ENCODE measurements at regions not wholly inside any gene's neighbourhood (a gene's known extent, or its start where the extent isn't known, plus 50 kb on each side); places are given as distances from the start of the nearest gene placed in this dataset.

DNA sequence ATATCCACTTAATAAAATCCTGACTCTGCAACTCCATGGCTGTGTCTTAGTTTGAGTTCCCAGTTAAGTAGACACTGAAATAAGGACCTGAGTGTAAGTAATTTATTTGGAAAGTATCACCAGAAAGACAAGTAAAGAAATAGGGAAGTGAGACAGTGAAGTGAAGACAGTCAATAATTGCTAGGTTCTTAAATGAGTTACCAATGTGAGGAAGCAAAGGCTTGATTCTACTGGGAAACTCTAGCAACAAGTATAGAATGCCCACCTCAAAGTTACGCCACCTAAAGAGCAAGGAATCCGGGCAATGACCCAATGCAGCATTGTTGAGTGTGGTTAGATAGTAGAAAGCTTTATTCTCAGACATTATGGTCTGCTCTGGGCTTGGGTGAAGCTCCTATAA, 383.9 kb downstream of the TLR4 start:
- DNase-seq = no peak

DNA sequence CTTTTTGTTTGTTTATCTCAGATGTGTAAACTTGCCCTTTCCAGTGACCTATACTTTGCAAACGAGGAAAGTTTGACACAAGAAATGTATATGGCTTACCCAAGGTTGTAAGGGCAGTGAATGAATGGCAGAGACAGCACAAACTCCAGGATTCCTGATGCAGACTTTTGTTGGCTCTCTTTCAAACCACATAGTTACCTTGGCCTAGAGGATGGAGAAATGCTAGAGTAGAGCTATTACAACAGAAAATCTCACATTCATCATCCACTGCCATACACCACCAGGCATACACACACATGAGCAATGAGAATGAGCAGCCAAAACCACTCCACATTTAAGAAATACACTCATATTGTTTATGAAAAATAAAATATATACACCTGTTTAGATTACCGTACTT, 387.0 kb downstream of the TLR4 start:
- DNase-seq = no peak

DNA sequence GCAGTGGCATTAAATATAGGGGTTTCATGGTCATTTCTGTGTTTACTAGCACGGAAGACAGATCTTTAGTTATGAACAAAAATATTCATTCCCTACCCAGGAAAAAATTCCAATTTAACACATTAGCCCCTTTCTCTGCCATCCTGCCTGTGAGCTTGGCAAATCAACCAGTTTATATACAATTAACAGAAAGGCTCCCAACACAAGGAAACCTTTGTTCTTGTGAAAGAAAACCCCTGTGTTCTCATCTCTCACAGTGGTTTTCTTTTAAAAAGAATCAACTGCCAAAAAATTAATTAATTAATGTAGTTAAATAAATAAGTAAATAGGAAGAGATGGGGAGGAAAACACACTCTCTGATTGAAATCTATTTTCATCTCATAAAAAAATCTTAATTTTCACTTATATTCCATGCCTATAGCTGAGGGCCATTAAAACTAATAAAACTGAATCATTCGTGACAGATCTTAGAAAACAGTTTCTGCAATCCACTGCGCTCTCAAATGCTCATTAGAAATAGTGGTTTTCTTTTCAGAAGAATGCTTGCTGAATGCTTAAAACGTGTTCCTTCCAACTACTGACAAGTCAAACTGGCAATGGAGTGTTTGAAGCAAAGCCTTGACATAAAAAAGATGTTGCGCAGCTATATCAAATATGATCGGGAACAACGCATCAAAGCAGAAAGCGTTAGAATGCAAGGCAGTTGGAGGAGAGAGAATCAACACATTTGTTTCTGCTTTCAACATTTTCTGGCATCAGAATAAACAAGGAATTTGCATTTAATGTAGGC, 387.7 kb downstream of the TLR4 start:
- no peak for DNase-seq

DNA sequence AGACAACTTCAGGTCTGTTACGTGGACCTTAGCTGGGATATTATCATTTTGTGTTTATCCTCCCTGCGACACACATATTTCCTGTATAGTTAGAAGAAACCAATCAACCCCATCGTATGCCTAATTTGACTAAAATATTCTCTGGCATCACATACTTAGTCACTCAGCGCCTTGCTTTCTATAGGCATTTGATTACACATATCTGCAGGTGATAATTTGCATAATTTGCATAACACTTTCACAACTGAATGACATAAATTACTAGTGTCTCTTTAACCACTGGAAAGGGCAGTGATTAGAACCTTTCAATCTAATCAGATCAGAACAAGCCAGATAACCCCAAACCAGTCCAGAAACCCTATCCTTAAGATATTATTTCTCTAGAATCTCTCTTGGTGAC, 390.2 kb downstream of the TLR4 start:
- no peak for DNase-seq

DNA sequence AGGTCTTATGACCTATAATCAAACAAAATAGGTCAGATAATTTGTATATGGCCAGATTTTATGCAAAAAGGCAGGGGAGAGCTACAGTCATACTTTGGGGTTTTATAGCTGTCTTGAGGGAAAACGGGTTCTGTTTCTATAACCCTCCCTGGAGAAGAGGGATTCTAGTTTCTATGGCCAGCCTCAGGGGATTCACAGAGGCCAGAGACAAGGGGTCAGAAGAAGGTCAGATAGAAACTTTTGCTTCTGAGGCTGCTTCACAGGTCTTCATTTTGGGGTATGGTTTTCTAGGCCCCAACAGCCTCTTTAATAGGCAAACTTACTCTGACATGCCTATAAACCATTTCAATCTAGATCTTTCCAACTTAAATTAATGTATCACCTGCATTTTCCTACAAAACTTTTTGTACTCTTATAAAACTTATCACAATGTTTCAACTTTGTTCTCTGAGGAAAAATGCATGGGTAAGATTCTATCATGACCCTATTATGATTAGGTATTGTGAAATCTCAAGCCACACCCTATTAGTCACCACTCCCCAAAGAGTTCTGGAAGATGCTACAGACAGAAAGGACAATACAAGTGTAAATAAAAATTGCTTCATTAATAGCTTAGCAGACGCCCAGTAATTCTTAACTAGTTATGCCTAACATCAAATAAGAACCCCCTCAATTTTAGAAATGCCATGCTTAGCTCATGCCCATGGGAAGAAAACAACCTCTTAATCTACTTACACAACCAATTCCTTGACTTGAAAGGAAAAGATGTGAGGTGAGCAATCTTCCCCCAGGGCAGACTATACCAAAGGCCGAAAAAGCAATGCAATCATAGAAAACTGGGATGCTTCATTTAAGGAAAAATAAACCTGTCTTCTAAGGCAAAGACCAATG, 396.6 kb downstream of the TLR4 start:
- no peak for DNase-seq

DNA sequence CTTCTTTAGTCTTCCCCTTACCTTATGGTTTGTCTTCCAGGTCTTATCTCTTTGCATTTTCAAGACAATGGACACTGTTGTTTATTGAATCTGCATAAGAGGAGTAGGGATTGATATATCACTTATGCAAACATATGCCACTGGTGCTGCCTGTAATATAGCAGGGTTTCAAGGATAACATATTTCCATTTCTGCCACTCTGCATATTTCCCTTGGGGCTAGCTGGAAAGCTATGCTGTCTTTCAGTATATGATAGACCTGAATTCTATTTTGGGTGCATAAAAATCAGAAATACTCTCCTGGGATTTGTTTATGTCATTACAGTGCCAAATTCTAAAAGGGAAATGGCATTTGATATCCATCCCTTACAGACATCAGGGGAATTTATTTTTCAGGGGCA, 400.2 kb downstream of the TLR4 start:
- peak; percentile 73 for DNase-seq

DNA sequence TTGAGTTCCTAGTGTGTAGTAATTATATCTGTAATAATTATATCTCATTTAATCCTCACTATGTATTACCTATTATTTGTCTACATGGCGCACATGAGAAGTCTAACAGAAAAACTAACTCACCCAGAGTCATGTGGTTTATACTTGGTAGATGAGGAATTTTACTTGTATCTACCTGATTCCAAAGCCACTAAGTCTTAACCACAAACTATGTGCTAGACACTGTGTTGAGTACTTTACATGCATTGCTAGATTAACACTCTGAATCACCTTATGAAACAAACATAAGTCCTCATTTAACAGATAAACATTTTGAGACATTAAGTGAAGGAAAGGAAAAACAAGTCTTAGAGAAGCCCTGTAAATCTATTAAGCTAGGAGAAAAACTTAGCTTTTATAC, 404.8 kb downstream of the TLR4 start:
- DNase-seq = no peak

DNA sequence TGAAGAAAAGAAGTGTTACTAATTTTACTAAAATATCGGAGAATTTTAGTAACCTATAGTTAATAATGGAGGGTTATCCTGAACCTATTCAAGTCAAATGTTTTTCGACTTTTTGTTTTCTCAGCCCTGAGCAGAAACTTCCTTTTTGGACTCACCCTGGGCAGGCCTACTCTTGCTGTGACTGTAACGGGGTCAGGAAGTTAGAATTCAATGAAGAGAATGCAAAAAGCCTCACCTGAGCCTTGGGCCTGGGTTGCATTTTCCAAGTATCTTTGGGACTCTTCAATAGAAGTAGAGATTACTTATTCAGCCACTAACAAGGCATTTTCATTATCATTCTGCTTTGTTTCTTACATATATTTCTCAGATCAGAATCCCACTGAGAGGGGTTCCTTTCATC, 405.3 kb downstream of the TLR4 start:
- no peak for DNase-seq

DNA sequence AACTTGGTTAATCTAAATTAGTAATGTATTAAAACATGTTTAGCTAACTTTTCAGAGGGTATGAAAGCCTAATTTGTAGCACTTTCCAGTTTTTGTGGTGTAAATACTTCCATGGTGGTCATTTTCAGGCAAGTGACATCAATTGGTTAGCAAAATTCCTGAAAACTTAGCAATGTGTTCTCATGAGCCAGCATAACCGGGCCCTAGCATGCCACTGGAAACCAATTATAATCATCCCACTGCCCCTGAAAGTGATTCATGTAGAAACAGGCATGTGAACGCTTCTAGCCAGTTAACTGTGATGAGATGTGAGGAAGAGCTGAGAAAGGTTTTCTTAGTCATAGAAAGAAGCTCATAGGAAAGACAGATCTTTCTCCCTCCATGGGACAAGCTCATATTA, 417.2 kb downstream of the TLR4 start:
- no peak for DNase-seq

DNA sequence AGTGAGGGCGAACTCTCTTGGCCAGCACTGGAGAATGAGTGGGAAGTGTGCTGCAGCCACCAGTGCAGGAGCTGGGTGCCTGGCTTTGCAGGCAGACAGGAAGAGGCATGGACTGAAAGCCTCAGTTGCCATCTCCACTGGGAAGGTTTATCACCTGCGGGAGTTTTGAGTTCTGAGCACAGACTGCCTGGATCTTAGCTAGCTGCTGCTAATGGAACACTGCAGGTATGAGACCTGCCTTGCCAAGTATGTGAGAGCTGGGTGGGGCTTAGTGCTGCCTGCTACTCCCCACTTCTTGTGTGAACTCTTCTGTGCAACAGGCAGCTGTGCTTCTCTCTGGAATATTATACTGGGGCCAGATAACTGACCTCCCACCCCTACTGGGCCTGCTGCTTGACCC, 424.1 kb downstream of the TLR4 start:
- DNase-seq = no peak

DNA sequence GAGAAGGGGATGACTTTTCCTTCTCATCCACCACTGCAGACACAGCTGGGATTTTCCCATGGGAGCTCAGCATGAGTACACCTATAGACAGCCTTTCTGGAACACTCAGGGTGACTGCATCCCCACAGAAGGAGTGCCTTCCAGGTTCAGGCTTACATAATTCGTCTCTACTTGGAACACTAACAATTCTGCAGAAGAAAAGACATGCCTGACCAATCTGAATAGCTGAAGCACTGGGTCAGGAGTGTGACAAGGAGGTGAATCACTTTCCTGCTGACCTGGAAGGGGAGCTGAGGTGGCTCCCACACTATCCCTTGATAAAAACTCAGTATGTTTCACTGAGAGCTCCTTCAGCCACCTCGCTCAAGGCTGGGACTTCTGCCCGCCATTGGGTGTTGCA, 425.3 kb downstream of the TLR4 start:
- no peak for DNase-seq

DNA sequence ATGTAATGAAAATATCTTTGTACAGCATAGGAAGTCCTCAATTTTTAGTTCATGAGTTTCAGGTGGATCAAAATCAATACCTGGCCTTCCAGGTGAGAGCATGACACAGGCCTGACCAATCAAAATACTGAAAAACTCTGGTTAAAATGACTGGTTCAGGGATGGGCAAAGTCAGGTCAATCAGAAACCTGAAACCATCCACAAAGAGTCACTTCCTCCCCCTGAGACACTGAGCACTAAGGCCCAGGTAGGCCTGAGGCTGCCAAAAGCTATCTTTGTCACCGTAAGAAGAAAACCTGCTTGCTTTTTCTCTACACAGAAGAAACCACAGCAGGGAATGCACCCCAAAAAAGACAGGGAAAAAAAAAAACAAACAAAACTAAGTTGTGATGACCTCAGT, 444.8 kb downstream of the TLR4 start:
- peak; percentile 52 for DNase-seq

DNA sequence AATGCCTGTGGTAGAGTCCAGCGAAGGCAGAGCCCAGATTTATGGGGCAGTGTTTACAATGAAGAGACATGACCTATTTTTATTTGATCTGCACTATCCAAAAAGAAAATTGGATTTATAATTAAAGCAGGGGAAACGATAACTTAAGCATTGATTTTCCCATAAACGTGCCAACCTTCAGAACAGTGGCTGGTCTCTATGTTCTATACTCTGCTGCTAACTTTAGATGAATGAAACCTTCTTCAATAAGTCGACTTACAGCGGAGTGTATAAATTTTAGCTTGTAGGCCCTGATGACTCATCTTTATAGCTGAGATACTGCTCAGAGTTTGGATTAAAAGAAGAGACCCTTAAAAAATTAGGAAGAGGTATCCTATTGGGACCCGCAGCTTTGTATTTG, 452.6 kb downstream of the TLR4 start:
- DNase-seq = no peak

DNA sequence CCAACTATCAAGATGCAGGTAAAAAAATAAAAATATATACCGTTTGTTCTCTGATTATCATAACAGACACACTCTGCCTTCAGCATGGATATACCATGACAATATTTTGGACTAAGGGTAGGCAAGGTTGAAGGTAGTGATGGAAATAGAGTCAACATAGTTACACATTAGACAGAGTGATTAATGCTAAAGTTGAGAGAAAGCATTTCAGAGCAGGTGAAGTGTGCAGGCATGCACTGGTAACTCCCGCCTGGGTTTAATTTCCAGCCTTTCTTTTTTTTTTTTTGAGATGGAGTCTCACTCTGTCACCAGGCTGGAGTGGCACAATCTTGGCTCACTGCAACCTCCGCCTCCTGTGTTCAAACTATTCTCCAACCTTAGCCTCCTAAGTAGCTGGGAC, 458.5 kb downstream of the TLR4 start:
- DNase-seq = no peak

DNA sequence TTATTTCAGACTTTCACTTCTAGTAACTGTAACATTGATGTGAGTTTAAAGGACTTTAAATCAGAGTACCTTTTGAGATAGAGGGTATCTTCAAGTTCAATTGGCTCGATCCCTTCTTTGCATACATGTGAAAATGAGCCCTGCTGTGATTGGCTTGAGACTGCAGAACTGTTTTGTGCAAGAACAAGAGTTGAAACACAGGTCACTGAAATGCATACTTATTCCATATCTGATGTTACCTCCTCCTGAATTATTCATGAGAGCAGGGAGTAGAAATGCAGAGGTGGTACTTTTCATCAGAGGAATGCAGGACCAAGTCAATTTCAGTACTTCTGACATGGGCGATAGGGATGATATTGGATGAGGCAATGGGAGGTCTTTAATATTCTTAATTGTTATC, 459.5 kb downstream of the TLR4 start:
- DNase-seq = no peak

DNA sequence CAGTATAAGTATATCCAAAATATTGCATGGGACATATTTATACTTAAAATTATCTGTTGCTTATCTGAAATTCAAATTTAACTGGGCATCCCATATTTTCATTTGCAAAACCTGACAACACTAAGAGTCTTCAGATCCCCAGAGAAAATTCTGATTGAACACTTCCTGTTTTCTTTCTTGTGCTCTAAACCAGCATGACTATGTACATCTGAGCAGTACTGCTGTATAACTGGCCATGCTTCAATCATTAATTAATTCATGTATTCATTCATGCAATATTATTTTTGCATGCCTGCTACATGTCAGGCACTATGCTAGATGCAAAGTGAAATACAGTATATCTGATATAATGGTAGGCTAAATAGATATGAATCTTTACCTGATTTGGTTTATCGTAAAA, 461.2 kb downstream of the TLR4 start:
- DNase-seq = no peak

DNA sequence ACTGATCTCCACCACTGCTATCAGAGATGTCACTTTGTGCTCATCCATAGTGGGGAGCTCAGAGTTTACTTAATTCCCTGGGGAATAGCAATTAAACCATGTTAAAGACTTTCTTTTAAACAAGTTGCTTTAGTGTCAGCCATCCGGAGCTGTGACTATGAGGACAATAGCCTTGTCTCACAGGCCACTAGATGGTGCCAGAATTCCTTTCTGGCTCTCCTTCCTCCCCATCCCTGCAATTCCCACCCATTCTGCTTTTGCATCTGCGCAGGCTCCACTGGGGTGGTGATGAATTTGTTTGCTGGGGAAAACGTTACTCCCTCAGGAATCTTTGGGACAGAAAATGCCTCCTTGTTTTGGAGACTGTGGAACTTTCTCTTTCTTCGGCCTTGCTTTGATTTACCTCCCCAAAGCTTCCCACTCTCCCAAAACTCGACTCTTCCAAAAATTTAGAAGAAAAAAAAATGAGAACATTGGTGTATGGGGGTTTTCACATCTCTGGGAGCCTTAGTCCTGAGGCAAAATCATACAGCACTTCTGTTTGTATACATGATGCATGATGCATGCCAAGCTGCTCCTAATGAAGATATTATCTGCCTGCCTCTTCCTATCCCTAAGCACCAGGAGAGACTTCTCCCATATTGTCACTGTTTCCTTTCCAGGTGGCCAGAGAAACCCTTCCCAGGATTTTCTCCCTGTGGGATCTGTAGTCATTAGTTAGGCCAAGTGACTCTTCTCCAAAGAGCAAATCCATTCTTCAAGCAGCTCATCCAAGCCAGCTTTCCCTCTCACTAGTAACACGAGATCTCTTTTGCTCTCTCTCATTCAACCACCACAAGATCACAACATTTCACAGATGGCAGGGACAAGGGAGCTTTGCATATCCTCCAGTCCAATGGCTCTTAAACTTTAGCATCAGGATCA, 466.1 kb downstream of the TLR4 start:
- DNase-seq = peak; percentile 84

DNA sequence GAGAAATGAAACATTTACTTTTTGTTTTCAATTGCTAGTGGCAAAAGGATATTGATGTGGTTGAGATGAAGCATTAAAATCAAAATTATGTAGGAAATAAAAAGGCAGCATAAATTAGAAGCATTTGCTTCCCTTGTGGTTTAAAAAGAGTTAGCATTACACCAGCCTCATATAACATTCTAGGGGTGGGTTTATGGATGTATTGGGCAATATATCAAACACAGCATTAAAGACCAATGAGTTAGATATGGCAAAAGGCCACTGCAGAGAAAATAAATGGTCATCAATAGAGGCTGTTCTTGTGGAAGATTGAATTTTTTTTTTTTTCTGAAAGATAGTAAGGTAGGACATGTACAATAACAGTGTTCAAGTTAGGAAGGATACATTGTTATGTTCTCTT, 473.0 kb downstream of the TLR4 start:
- DNase-seq = no peak

DNA sequence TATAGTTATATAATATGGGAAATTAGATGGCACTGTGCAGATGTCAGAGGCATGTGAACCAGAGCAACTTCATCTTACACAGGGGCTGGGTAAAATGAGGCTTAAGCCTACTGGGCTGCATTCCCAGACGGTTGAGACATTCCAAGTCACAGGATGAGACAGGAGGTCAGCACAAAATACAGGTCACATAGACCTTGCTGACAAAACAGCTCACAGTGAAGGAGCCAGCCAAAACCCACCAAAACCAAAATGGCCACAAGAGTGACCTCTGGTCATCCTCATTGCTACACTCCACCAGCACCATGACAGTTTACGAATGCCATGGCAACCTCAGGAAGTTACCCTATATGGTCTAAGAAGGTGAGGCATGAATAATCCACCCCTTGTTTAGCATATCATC, 479.4 kb downstream of the TLR4 start:
- no peak for DNase-seq

DNA sequence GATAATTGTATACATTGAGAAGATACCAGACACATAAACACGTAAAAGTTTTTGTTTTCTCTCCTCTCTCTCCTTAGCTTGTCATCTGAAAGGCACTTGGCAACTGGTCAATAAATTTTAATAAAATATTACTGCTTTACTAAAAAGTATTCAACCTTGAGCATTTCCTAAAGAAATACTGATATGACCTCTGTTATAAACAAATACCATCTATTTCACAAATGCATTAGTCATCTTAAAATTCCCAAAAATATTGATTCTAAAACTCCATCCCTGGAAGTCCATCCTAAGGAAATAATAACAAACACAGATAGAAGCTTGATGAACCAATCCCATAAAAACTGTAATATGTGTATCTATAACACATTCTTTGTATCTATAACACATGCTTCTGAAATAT, 483.2 kb downstream of the TLR4 start:
- DNase-seq = no peak

DNA sequence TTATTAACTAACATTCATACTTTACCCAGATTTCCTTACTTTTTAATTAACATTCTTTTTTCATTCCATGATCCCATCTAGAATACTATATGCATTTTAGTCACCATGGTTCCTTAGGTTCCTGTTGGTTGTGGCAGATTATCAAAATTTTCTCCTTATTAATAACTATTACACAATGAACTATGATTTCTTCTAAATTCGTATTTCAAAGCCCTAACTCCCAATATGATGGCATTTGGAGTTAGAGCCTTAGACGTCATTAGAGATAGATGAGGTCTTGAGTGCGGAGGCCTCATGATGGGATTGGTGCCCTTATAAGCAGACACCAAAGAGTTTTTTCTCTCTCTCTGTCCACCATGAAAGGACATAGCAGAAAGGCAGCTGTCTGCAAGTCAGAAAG, 485.4 kb downstream of the TLR4 start:
- no peak for DNase-seq

DNA sequence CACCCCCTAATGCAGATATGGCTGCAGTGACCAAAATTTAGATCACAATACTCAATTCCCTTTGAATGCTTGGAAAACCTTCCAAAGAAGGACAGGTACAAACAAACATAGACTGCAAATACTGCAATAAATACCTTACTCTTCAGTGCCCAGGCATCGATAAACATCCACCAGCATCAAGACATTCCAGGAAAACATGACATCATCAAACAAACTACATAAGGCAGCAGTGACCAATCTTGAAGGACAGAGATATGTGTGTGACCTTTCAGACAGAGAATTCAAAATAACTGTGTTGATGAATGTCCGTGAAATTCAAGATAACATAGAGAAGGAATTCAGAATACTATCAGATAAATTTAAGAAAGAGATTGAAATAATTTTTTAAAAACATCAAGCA, 488.6 kb downstream of the TLR4 start:
- DNase-seq = no peak

DNA sequence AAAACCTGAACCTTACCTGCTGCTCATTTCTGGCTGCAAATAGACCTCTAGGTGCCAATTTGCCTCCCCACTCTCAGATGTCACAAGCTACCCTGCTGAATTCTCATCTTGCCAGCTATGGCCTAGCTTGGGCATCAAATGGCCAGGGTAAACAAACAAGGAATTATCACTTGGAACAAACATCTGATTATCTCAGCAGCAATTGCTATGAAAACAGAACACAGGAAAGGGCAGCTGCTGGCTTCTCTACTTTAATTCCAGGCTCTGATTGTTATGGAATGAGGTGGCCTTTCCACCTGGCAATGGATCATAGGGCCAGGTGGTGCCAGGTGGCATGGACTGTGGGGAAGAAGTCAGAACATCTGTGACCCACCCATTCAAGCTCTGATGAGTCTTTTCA, 505.1 kb downstream of the TLR4 start:
- peak; percentile 92 for DNase-seq
